H1 (cell line): ENCODE measurements at regions not wholly inside any gene's neighbourhood (a gene's known extent, or its start where the extent isn't known, plus 50 kb on each side); places are given as distances from the start of the nearest gene placed in this dataset.

Experiments used
- CTCF ChIA-PET: fragments of 300-600 bp; sonication (Branson Sonifier 250); formaldehyde crosslinking; loops from one replicate; lab custom pipeline; 2021; ENCODE audit not compliant: partially characterized antibody; lab: Charles Lee
- POLR2A ChIA-PET: fragments of 300-600 bp; sonication (Branson Sonifier 250); formaldehyde crosslinking; loops from one replicate; lab custom pipeline; 2021; ENCODE audit warnings: inconsistent platforms; ENCODE audit not compliant: partially characterized antibody; lab: Charles Lee
- DNase-seq, 2 experiments: peaks; one replicate each; pipeline versions ENCODE4 v3.0.0 to v3.0.0-alpha.2; 2010 to 2022; ENCODE audit warnings: low spot score in 2 of 2, low read depth in 1 of 2, mixed read lengths in 1 of 2
- FAIRE-seq: peaks from 2 replicates; lab custom pipeline; 2011; peaks lifted over from hg19 to GRCh38; lab: Jason Lieb, UNC
- H2AFZ ChIP-seq: 2 replicates; pipeline ENCODE4 v1.8.1; 2012; ENCODE audit warnings: low read length, inconsistent platforms
- H2AK5ac ChIP-seq: 2 replicates; pipeline ENCODE4 v1.6.1; 2013; ENCODE audit warnings: low read depth, low read length
- H2BK120ac ChIP-seq: replicated peaks from 2 replicates; pipeline ENCODE3; 2013; ENCODE audit warnings: low read depth, low read length, inconsistent platforms
- H2BK12ac ChIP-seq: 2 replicates; pipeline ENCODE4 v1.6.1; 2013; ENCODE audit warnings: low read depth, low read length
- H2BK15ac ChIP-seq: 2 replicates; pipeline ENCODE4 v1.6.1; 2013; ENCODE audit warnings: low read length
- H2BK20ac ChIP-seq: 2 replicates; pipeline ENCODE4 v1.6.1; 2013; ENCODE audit warnings: low read length
- H2BK5ac ChIP-seq: 2 replicates; pipeline ENCODE4 v1.6.1; 2013; ENCODE audit warnings: low read depth, low read length
- H3K14ac ChIP-seq: 2 replicates; pipeline ENCODE4 v1.6.1; 2013; ENCODE audit warnings: inconsistent platforms; ENCODE audit not compliant: insufficient read length
- H3K18ac ChIP-seq: 2 replicates; pipeline ENCODE4 v1.6.1; 2013; ENCODE audit warnings: low read length; ENCODE audit errors: extremely low read depth
- H3K23ac ChIP-seq: 2 replicates; pipeline ENCODE4 v1.6.1; 2013; ENCODE audit warnings: inconsistent platforms; ENCODE audit not compliant: insufficient read length
- H3K23me2 ChIP-seq: 2 replicates; pipeline ENCODE4 v1.6.1; 2013; ENCODE audit warnings: low read depth, low read length
- H3K27ac ChIP-seq: 2 replicates; pipeline ENCODE4 v1.6.1; 2011; ENCODE audit warnings: low read depth, low read length, inconsistent platforms
- H3K27me3 ChIP-seq, 4 experiments: replicated peaks in 1 of 4; 1 replicate in 1 of 4; 2 replicates in 3 of 4; pipeline versions ENCODE4 v1.6.1 to v1.8.1; 2011 to 2013; ENCODE audit warnings: low read length in 3 of 4, mild to moderate bottlenecking in 3 of 4, inconsistent platforms in 2 of 4, mixed read lengths in 2 of 4, moderate library complexity in 1 of 4; ENCODE audit not compliant: control insufficient read depth in 3 of 4, insufficient read depth in 3 of 4; ENCODE audit errors: extremely low read depth in 1 of 4
- H3K36me3 ChIP-seq, 4 experiments: 2 replicates each; pipeline versions ENCODE4 v1.6.1 to v1.8.1; 2011 to 2013; ENCODE audit warnings: mild to moderate bottlenecking in 4 of 4, low read length in 3 of 4, moderate library complexity in 2 of 4, control low read depth in 1 of 4, inconsistent platforms in 1 of 4; ENCODE audit not compliant: insufficient read depth in 4 of 4, control insufficient read depth in 2 of 4
- H3K4ac ChIP-seq: replicated peaks from 2 replicates; pipeline ENCODE3; 2013; ENCODE audit warnings: low read length, low read depth, mixed read lengths, inconsistent platforms; ENCODE audit not compliant: insufficient read length
- H3K4me1 ChIP-seq, 4 experiments: replicated peaks in 1 of 4; 1 replicate in 1 of 4; 2 replicates in 3 of 4; pipeline versions ENCODE4 v1.6.1 to v1.8.1; 2011 to 2013; ENCODE audit warnings: low read length in 3 of 4, inconsistent platforms in 2 of 4, mixed read lengths in 1 of 4; ENCODE audit not compliant: insufficient read depth in 4 of 4, control insufficient read depth in 3 of 4
- H3K4me2 ChIP-seq, 2 experiments: 2 replicates each; pipeline versions ENCODE4 v1.6.1 to v1.8.1; 2011 to 2013; ENCODE audit warnings: low read depth in 2 of 2, low read length in 2 of 2, control low read depth in 1 of 2, inconsistent platforms in 1 of 2, mild to moderate bottlenecking in 1 of 2; ENCODE audit not compliant: insufficient read depth in 1 of 2
- H3K4me3 ChIP-seq, 4 experiments: fragments of 200-600, 300-600 bp in 1 of 4; sonication (generic), shearing (Covaris generic), sonication (Bioruptor Twin) in 1 of 4; 2 replicates each; pipeline versions ENCODE4 v1.5.1 to v1.8.1; 2011 to 2016; ENCODE audit warnings: low read length in 4 of 4, low read depth in 3 of 4, control low read depth in 2 of 4, inconsistent platforms in 2 of 4, mild to moderate bottlenecking in 2 of 4, mixed read lengths in 1 of 4, moderate library complexity in 1 of 4; ENCODE audit not compliant: insufficient read depth in 2 of 4; ENCODE audit errors: extremely low read depth in 1 of 4
- H3K56ac ChIP-seq: replicated peaks from 2 replicates; pipeline ENCODE3; 2013; ENCODE audit warnings: low read depth, mild to moderate bottlenecking, mixed read lengths, low read length, inconsistent platforms; ENCODE audit not compliant: insufficient read length
- H3K79me1 ChIP-seq: 2 replicates; pipeline ENCODE4 v1.6.1; 2013; ENCODE audit warnings: low read depth, low read length, control low read depth
- H3K79me2 ChIP-seq, 2 experiments: 2 replicates each; pipeline versions ENCODE4 v1.6.1 to v1.8.1; 2012 to 2013; ENCODE audit warnings: low read length in 2 of 2, mild to moderate bottlenecking in 2 of 2, inconsistent platforms in 1 of 2; ENCODE audit not compliant: insufficient read depth in 2 of 2, control insufficient read depth in 1 of 2
- H3K9ac ChIP-seq, 4 experiments: replicated peaks in 1 of 4; 1 replicate in 1 of 4; 2 replicates in 3 of 4; pipeline versions ENCODE4 v1.6.1 to v1.8.1; 2011 to 2013; ENCODE audit warnings: low read depth in 3 of 4, low read length in 3 of 4, control low read depth in 2 of 4, mild to moderate bottlenecking in 2 of 4, moderate library complexity in 2 of 4, inconsistent platforms in 1 of 4; ENCODE audit errors: extremely low read depth in 1 of 4
- H3K9me3 ChIP-seq, 2 experiments: 2 replicates each; pipeline versions ENCODE4 v1.6.1 to v1.8.1; 2012 to 2013; ENCODE audit warnings: mild to moderate bottlenecking in 2 of 2, moderate library complexity in 2 of 2, control low read depth in 1 of 2, inconsistent platforms in 1 of 2, low read depth in 1 of 2, low read length in 1 of 2, mixed read lengths in 1 of 2; ENCODE audit not compliant: insufficient read depth in 2 of 2
- H4K20me1 ChIP-seq, 2 experiments: replicated peaks in 1 of 2; 2 replicates each; pipeline versions ENCODE3 to v1.8.1; 2011 to 2013; ENCODE audit warnings: inconsistent platforms in 2 of 2, low read length in 2 of 2, mild to moderate bottlenecking in 1 of 2; ENCODE audit not compliant: insufficient read depth in 2 of 2, control insufficient read depth in 1 of 2
- H4K5ac ChIP-seq: 2 replicates; pipeline ENCODE4 v1.6.1; 2013; ENCODE audit warnings: low read length, low read depth, mixed read lengths, inconsistent platforms; ENCODE audit not compliant: insufficient read length
- H4K8ac ChIP-seq: 2 replicates; pipeline ENCODE4 v1.8.0; 2013; ENCODE audit warnings: mild to moderate bottlenecking, moderate library complexity, low read length, inconsistent platforms; ENCODE audit not compliant: insufficient read depth; ENCODE audit errors: extremely low read depth
- H4K91ac ChIP-seq: replicated peaks from 2 replicates; pipeline ENCODE3; 2013; ENCODE audit warnings: low read length, mixed read lengths, inconsistent platforms; ENCODE audit not compliant: insufficient read length
- ATF3 ChIP-seq: IDR thresholded peaks from 2 replicates; pipeline ENCODE4 v1.6.1; 2011; ENCODE audit warnings: low read depth, mild to moderate bottlenecking, low read length; ENCODE audit not compliant: insufficient read depth
- BCL11A ChIP-seq, 2 experiments: IDR thresholded peaks; one replicate each; pipeline ENCODE4 v1.6.1; 2011; ENCODE audit warnings: low read depth in 2 of 2, low read length in 2 of 2, mild to moderate bottlenecking in 2 of 2
- POLR2AphosphoS5 ChIP-seq: IDR thresholded peaks from 2 replicates; pipeline ENCODE4 v1.6.1; 2011; ENCODE audit warnings: low read depth, low read length
- SAP30 ChIP-seq: fragments of 300-600 bp; sonication (generic); IDR thresholded peaks from 2 replicates; pipeline ENCODE4 v1.7.1; 2012; ENCODE audit warnings: low read length, moderate library complexity, mild to moderate bottlenecking, inconsistent platforms; ENCODE audit not compliant: insufficient read depth, insufficient replicate concordance
- TBP ChIP-seq: IDR thresholded peaks from 2 replicates; pipeline ENCODE4 v1.6.1; 2011; ENCODE audit warnings: low read depth, low read length, improper control_type of control experiment
- WGBS, 2 experiments: shearing (Covaris generic) in 1 of 2; methylation state at CpG; one replicate each; pipeline versions ENCODE4 v1.1.6 to v1.1.7; 2013 to 2015; ENCODE audit warnings: low lambda C conversion rate in 2 of 2, mixed read lengths in 2 of 2, inconsistent platforms in 1 of 2, low coverage in 1 of 2, missing lambda C conversion rate in 1 of 2; ENCODE audit not compliant: insufficient replicate concordance in 2 of 2, insufficient coverage in 1 of 2, insufficient read length in 1 of 2; ENCODE audit errors: extremely low coverage in 1 of 2, missing lambda C conversion rate in 1 of 2; 5-methylcytosine and 5-hydroxymethylcytosine counted together

GRCh38 chr5:32869216-32869615 is 158.1 kb downstream of the NPR3 start:
- ChIA-PET POLR2A (no interaction called here), CTCF (no interaction called here)
- Histone ChIP-seq H3K56ac (no peak overlapping the region), H2BK15ac (no peak overlapping the region), H3K9me3 (peaks cover 5 to 10% of the 10 kb centered on the region in 2 experiments; a peak in 3 of 4 replicates), H3K79me1 (no peaks in the 10 kb centered on the region), H4K5ac (no peak overlapping the region), H3K27ac (no peak overlapping the region), H4K8ac (no peak overlapping the region), H3K14ac (no peak overlapping the region), H2BK20ac (no peak overlapping the region), H3K4me2 (no peak overlapping the region), H3K4me3 (no peak overlapping the region), H3K27me3 (no peaks in the 10 kb centered on the region), H2AK5ac (no peak overlapping the region), H3K23me2 (no peaks in the 10 kb centered on the region), H3K4me1 (peaks cover 0 to 5% (median 2%) of the 10 kb centered on the region in 4 experiments; a peak in 2 of 7 replicates), H2BK12ac (no peak overlapping the region), H4K20me1 (no peaks in the 10 kb centered on the region), H3K18ac (no peak overlapping the region), H2BK5ac (no peak overlapping the region), H2AFZ (no peak overlapping the region), H3K4ac (no peak overlapping the region), H4K91ac (no peak overlapping the region), H3K9ac (no peak overlapping the region), H2BK120ac (no peak overlapping the region), H3K79me2 (no peaks in the 10 kb centered on the region), H3K23ac (no peak overlapping the region), H3K36me3 (0 out of 8 replicates have a peak, but pooled peaks cover 0 to 2% (median 0%) of the 10 kb centered on the region in 4 experiments)
- DNase-seq (no peak), FAIRE-seq (no peak)
- TF ChIP-seq TBP (no peak), BCL11A (IDR thresholded peaks at IDR 0.05; ENCODE audit: low read depth in 2 of 2, low read length in 2 of 2) (no peak), POLR2AphosphoS5 (no peak), ATF3 (no peak), SAP30 (no peak)
- WGBS, 2 experiments, result 93% methylated on average over 3 of the region's 3 CpGs; no CpG with 5 or more reads in 1 of the 2 experiments
